HT-29 (cell line): ENCODE measurements at regions not wholly inside any gene's neighbourhood (a gene's known extent, or its start where the extent isn't known, plus 50 kb on each side); places are given as distances from the start of the nearest gene placed in this dataset.
"Not testable (repeated sequence)": the region's sequence is repeated elsewhere in the genome, so short reads cannot be mapped to it uniquely, and the experiment has no call there.

Experiments
- DNase-seq: peaks from one replicate; pipeline ENCODE4 v3.0.0-alpha.2; 2015; ENCODE audit warnings: low spot score

GRCh38 chr7:85891900-85892299 is 705.0 kb upstream of the SEMA3D start:
- DNase-seq = not testable (repeated sequence)

GRCh38 chr7:85890244-85890811 is 703.5 kb upstream of the SEMA3D start:
- peak; percentile 35 for DNase-seq

GRCh38 chr7:85887133-85887532 is 700.3 kb upstream of the SEMA3D start:
- DNase-seq = no peak

- DNase-seq = no peak
These were observed 695.5 kb upstream of the SEMA3D start for GRCh38 chr7:85882335-85882734.

- no peak for DNase-seq
These were observed 688.5 kb upstream of the SEMA3D start for GRCh38 chr7:85875398-85875797.

GRCh38 chr7:85866540-85866939 is 679.7 kb upstream of the SEMA3D start:
- DNase-seq = no peak

- DNase-seq = peak; percentile 29
These were observed 664.8 kb upstream of the SEMA3D start for GRCh38 chr7:85851571-85852193.

GRCh38 chr7:85850381-85850780 is 663.5 kb upstream of the SEMA3D start:
- DNase-seq = no peak

GRCh38 chr7:85840554-85840953 is 653.7 kb upstream of the SEMA3D start:
- no peak for DNase-seq

GRCh38 chr7:85833066-85833465 is 646.2 kb upstream of the SEMA3D start:
- DNase-seq = no peak

GRCh38 chr7:85830982-85831381 is 644.1 kb upstream of the SEMA3D start:
- DNase-seq = no peak

- DNase-seq = peak; percentile 36
These were observed 643.1 kb upstream of the SEMA3D start for GRCh38 chr7:85829817-85830432.

GRCh38 chr7:85829176-85829575 is 642.3 kb upstream of the SEMA3D start:
- no peak for DNase-seq

- DNase-seq = no peak
These were observed 641.8 kb upstream of the SEMA3D start for GRCh38 chr7:85828614-85829013.

GRCh38 chr7:85823396-85824080 is 636.7 kb upstream of the SEMA3D start:
- DNase-seq = no peak

GRCh38 chr7:85821926-85822325 is 635.1 kb upstream of the SEMA3D start:
- DNase-seq = no peak

- DNase-seq = no peak
These were observed 634.0 kb upstream of the SEMA3D start for GRCh38 chr7:85820702-85821443.

- DNase-seq = no peak
These were observed 628.7 kb upstream of the SEMA3D start for GRCh38 chr7:85815526-85815925.

- DNase-seq = peak; percentile 7
These were observed 619.5 kb upstream of the SEMA3D start for GRCh38 chr7:85806321-85806720.

GRCh38 chr7:85805656-85806055 is 618.8 kb upstream of the SEMA3D start:
- no peak for DNase-seq

- no peak for DNase-seq
These were observed 618.4 kb upstream of the SEMA3D start for GRCh38 chr7:85805249-85805648.

GRCh38 chr7:85802211-85802610 is 615.4 kb upstream of the SEMA3D start:
- no peak for DNase-seq
